GM23248 (cell line): ENCODE measurements at regions not wholly inside any gene's neighbourhood (a gene's known extent, or its start where the extent isn't known, plus 50 kb on each side); places are given as distances from the start of the nearest gene placed in this dataset.
"Not testable (repeated sequence)": the region's sequence is repeated elsewhere in the genome, so short reads cannot be mapped to it uniquely, and the experiment has no call there.

ENCODE experiments used
- DNase-seq: peaks from one replicate; pipeline ENCODE4 v3.0.0-alpha.2; 2015
- H2AFZ ChIP-seq: fragments of 200-600 bp; sonication (generic); 2 replicates; pipeline ENCODE4 v1.6.1; 2016; ENCODE audit warnings: antibody characterized with exemption
- H3F3A ChIP-seq: fragments of 200-600 bp; sonication (generic); 2 replicates; pipeline ENCODE4 v1.6.1; 2016; ENCODE audit warnings: mild to moderate bottlenecking, antibody characterized with exemption, mixed run types; ENCODE audit not compliant: insufficient read depth
- H3K27ac ChIP-seq: fragments of 200-600 bp; sonication (generic); 2 replicates; pipeline ENCODE4 v1.5.1; 2016; ENCODE audit warnings: mild to moderate bottlenecking
- H3K27me3 ChIP-seq: fragments of 200-600 bp; sonication (generic); replicated peaks from 2 replicates; pipeline ENCODE4 v1.6.1; 2016; ENCODE audit warnings: mild to moderate bottlenecking; ENCODE audit not compliant: insufficient read depth
- H3K36me3 ChIP-seq: fragments of 200-600 bp; sonication (generic); 2 replicates; pipeline ENCODE4 v1.6.1; 2016; ENCODE audit warnings: low read depth, mild to moderate bottlenecking
- H3K4me1 ChIP-seq: fragments of 200-600 bp; sonication (generic); 2 replicates; pipeline ENCODE4 v1.6.1; 2016; ENCODE audit warnings: mild to moderate bottlenecking; ENCODE audit not compliant: insufficient read depth
- H3K4me2 ChIP-seq: fragments of 200-600 bp; sonication (generic); one replicate; pipeline ENCODE4 v1.6.1; 2016; ENCODE audit warnings: mild to moderate bottlenecking; ENCODE audit not compliant: unreplicated experiment
- H3K4me3 ChIP-seq: fragments of 200-600 bp; sonication (generic); 2 replicates; pipeline ENCODE4 v1.5.1; 2016; ENCODE audit warnings: mild to moderate bottlenecking
- H3K79me2 ChIP-seq: fragments of 200-600 bp; sonication (generic); 2 replicates; pipeline ENCODE4 v1.6.1; 2016; ENCODE audit warnings: mild to moderate bottlenecking; ENCODE audit not compliant: insufficient read depth
- H3K9ac ChIP-seq: fragments of 200-600 bp; sonication (generic); 2 replicates; pipeline ENCODE4 v1.6.1; 2016; ENCODE audit warnings: mild to moderate bottlenecking
- H3K9me2 ChIP-seq: fragments of 200-600 bp; sonication (generic); 2 replicates; pipeline ENCODE4 v1.6.1; 2016; ENCODE audit warnings: mixed run types, mild to moderate bottlenecking, moderate library complexity; ENCODE audit not compliant: insufficient read depth
- H3K9me3 ChIP-seq: fragments of 200-600 bp; sonication (generic); one replicate; pipeline ENCODE4 v1.6.1; 2017; ENCODE audit warnings: low read depth
- H4K20me1 ChIP-seq: fragments of 200-600 bp; sonication (generic); 2 replicates; pipeline ENCODE4 v1.6.0; 2016; ENCODE audit not compliant: insufficient read depth
- EZH2 ChIP-seq: fragments of 200-600 bp; sonication (generic); IDR thresholded peaks from 2 replicates; pipeline ENCODE4 v1.6.1; 2018; ENCODE audit warnings: antibody characterized with exemption, mild to moderate bottlenecking; ENCODE audit not compliant: insufficient read depth, poor library complexity, severe bottlenecking
- EZH2phosphoT487 ChIP-seq: fragments of 200-600 bp; sonication (generic); IDR thresholded peaks from 2 replicates; pipeline ENCODE4 v1.6.1; 2018; ENCODE audit warnings: antibody characterized with exemption, moderate library complexity, mild to moderate bottlenecking, low read depth; ENCODE audit not compliant: insufficient read depth
- whole genome bisulfite sequencing, 2 experiments: methylation state at CpG; one replicate each; pipeline ENCODE4 v1.1.6; 2015 to 2017; ENCODE audit warnings: low lambda C conversion rate in 2 of 2, low coverage in 1 of 2; ENCODE audit errors: missing lambda C conversion rate in 2 of 2; 5-methylcytosine and 5-hydroxymethylcytosine counted together
- in situ Hi-C: fragments of 300-500 bp; cut with MboI; formaldehyde crosslinking; loops from 2 replicates; pipeline ENCODE4 v1.15.0; 2020

DNA sequence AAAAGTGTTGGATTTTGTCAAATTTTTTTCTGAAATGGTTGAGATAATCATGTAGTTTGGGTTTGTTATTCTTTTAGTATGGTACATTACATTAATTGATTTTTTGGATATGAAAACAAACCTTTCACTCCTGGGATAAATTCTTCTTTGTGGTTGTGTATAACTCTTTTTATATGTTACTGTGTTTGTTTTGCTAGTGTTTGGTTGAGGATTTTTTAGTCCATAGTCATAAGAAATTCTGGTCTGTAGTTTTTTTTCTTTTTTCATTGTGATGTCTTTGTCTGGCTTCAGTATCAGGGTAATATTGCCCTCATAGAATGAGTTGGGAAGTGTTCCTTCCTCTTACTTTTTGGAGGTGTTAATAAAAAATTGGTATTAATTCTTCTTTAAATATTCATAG is 122.2 kb upstream of the ATXN1 start:
- no peaks in the 10 kb centered on the region for H3K4me1 ChIP-seq
- no peak for TF ChIP-seq EZH2phosphoT487
- no peak for TF ChIP-seq EZH2
- H3K27me3 ChIP-seq, result no peaks in the 10 kb centered on the region
- H3K4me3 ChIP-seq, result no peak overlapping the region
- H3K27ac ChIP-seq, result no peak overlapping the region
- no peak overlapping the region for H3K4me2 ChIP-seq
- H3F3A ChIP-seq, result no peaks in the 10 kb centered on the region
- no peaks in the 10 kb centered on the region for H3K79me2 ChIP-seq
- H2AFZ ChIP-seq, result no peak overlapping the region
- in situ Hi-C loops, result no loop called here
- no peaks in the 10 kb centered on the region for H4K20me1 ChIP-seq
- no peak for DNase-seq
- H3K9me3 ChIP-seq, result no peaks in the 10 kb centered on the region
- H3K9ac ChIP-seq, result no peak overlapping the region
- H3K9me2 ChIP-seq, result no peaks in the 10 kb centered on the region
- H3K36me3 ChIP-seq, result no peaks in the 10 kb centered on the region

DNA sequence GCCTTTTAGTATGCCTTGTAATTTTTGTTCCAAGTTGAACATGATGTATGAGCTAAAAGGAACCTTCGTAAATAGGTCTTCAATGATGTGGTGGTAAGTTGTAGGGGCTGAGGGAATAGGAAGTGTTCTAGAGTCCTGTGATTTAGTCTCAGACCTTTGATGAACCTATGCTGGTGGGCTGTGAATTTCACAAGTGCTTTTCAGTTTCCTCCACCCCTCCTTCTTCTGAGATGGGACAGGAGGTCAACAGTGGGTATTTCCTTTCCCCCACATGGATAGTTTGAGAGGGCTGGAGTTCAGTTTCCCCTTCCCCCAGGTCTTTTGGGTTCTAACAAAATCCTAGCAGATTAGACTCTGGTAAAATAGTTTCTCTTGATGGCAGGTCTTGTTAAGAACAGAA is 121.0 kb upstream of the ATXN1 start:
- H2AFZ ChIP-seq, result no peak overlapping the region
- no peak overlapping the region for H3K4me3 ChIP-seq
- no peak overlapping the region for H3K9ac ChIP-seq
- no peaks in the 10 kb centered on the region for H3K36me3 ChIP-seq
- 87 to 91% methylated on average over 1 of the region's 1 CpG for WGBS, 2 experiments
- H3K79me2 ChIP-seq, result no peaks in the 10 kb centered on the region
- DNase-seq, result no peak
- in situ Hi-C loops, result no loop called here
- no peak overlapping the region for H3K4me2 ChIP-seq
- H3K4me1 ChIP-seq, result no peaks in the 10 kb centered on the region
- TF ChIP-seq EZH2 (no peak), EZH2phosphoT487 (no peak)
- H4K20me1 ChIP-seq, result no peaks in the 10 kb centered on the region
- H3F3A ChIP-seq, result no peaks in the 10 kb centered on the region
- H3K9me3 ChIP-seq, result no peaks in the 10 kb centered on the region
- H3K27me3 ChIP-seq, result no peaks in the 10 kb centered on the region
- H3K27ac ChIP-seq, result no peak overlapping the region
- no peaks in the 10 kb centered on the region for H3K9me2 ChIP-seq

DNA sequence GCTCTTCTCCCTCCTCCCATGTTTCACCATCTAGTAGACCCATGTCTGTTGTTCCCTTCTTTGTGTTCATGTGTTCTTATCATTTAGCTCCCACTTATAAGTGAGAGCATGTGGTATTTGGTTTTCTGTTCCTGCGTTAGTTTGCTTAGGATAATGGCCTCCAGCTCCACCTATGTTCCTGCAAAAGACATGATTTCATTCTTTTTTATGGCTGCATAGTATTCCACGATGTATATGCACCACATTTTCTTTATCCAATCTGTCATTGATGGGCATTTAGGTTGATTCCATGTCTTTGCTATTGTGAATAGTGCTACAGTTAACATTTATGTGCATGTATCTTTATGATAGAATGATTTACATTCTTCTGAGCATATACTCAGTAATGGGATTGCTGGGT is 115.6 kb upstream of the ATXN1 start:
- H3K9me3 ChIP-seq, H3F3A ChIP-seq, H2AFZ ChIP-seq, H3K9me2 ChIP-seq, H4K20me1 ChIP-seq, DNase-seq, H3K79me2 ChIP-seq, H3K4me2 ChIP-seq, H3K27ac ChIP-seq, H3K27me3 ChIP-seq, H3K36me3 ChIP-seq, H3K9ac ChIP-seq, H3K4me3 ChIP-seq, in situ Hi-C loops, H3K4me1 ChIP-seq: not testable (repeated sequence)
- WGBS, 2 experiments, result 72 to 78% methylated on average over 2 of the region's 2 CpGs

DNA sequence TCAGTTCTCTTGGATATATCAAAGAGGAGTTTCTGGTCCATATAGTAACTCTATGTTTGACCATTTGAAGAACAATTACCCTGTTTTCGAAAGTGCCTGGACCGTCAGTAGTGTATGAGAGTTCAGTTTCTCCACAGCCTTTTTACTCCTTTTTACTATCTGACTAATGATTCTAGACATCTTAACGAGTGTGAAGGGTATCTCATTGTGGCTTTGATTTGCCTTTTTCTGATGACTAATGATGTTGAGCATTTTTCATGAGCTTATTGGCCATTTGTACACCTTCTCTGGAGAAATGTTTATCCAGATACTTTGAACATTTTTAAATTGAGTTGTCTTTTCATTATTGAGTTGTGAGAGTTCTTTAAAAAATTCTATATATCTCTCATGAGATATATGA is 114.9 kb upstream of the ATXN1 start:
- TF ChIP-seq EZH2 (no peak), EZH2phosphoT487 (no peak)
- Histone ChIP-seq H3K27ac (no peak overlapping the region), H3K79me2 (no peaks in the 10 kb centered on the region), H3K9me2 (no peaks in the 10 kb centered on the region), H3K27me3 (no peaks in the 10 kb centered on the region), H3K9me3 (no peaks in the 10 kb centered on the region), H2AFZ (no peak overlapping the region), H3K4me3 (no peak overlapping the region), H4K20me1 (no peaks in the 10 kb centered on the region), H3K9ac (no peak overlapping the region), H3F3A (no peaks in the 10 kb centered on the region), H3K4me1 (no peaks in the 10 kb centered on the region), H3K36me3 (no peaks in the 10 kb centered on the region), H3K4me2 (no peak overlapping the region)
- DNase-seq, result no peak
- in situ Hi-C loops, result no loop called here
- 79 to 80% methylated on average over 3 of the region's 3 CpGs for WGBS, 2 experiments

DNA sequence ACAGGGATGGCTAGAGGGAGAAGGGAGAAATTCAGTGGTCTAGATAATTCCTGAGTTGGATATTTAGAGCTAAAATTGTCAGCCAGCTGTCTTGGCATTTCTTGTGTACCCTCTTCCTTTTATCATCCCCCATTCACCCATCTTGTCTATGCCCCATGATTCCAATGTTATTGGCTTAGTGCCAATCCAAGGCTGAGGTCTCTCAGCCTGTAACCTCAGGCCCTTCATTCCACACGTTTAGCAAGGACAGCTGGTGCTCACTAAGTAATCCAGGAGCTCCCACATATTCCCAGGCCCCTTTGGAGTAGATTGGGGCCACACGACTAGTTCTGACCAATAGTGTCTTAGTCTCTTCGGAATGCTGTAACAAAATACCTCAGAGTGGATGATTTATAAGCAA is 112.4 kb upstream of the ATXN1 start:
- no peak for DNase-seq
- whole genome bisulfite sequencing, 2 experiments, result 71 to 72% methylated on average over 3 of the region's 3 CpGs
- no peaks in the 10 kb centered on the region for H3F3A ChIP-seq
- H3K27ac ChIP-seq, result no peak overlapping the region
- H3K4me2 ChIP-seq, result no peak overlapping the region
- no peaks in the 10 kb centered on the region for H4K20me1 ChIP-seq
- no peaks in the 10 kb centered on the region for H3K27me3 ChIP-seq
- H2AFZ ChIP-seq, result no peak overlapping the region
- in situ Hi-C loops, result no loop called here
- H3K9me3 ChIP-seq, result no peaks in the 10 kb centered on the region
- H3K79me2 ChIP-seq, result no peaks in the 10 kb centered on the region
- no peaks in the 10 kb centered on the region for H3K9me2 ChIP-seq
- H3K4me1 ChIP-seq, result 0 out of 2 replicates have a peak, but pooled peaks cover 3% of the 10 kb centered on the region
- TF ChIP-seq EZH2phosphoT487 (no peak), EZH2 (no peak)
- H3K36me3 ChIP-seq, result no peaks in the 10 kb centered on the region
- H3K9ac ChIP-seq, result no peak overlapping the region
- no peak overlapping the region for H3K4me3 ChIP-seq
